ENCODE measurements at regions not wholly inside any gene's neighbourhood (a gene's known extent, or its start where the extent isn't known, plus 50 kb on each side); places are given as distances from the start of the nearest gene placed in this dataset.

- DNase-seq = no peak
Measured at GRCh38 chr9:99366621-99367020, 144.5 kb downstream of the SEC61B start.

GRCh38 chr9:99368341-99369326 is 146.6 kb downstream of the SEC61B start:
- no peak for DNase-seq

GRCh38 chr9:99369327-99369722 is 147.2 kb downstream of the SEC61B start:
- DNase-seq = no peak

GRCh38 chr9:99370376-99370775 is 148.3 kb downstream of the SEC61B start:
- DNase-seq = no peak

- no peak for DNase-seq
Measured at GRCh38 chr9:99371376-99371775, 149.3 kb downstream of the SEC61B start.

GRCh38 chr9:99373912-99374311 is 151.8 kb downstream of the SEC61B start:
- DNase-seq = no peak

GRCh38 chr9:99374793-99375192 is 152.7 kb downstream of the SEC61B start:
- DNase-seq = no peak

GRCh38 chr9:99375481-99375880 is 153.4 kb downstream of the SEC61B start:
- no peak for DNase-seq

GRCh38 chr9:99377790-99378775 is 156.0 kb downstream of the SEC61B start:
- no peak for DNase-seq

GRCh38 chr9:99383536-99383935 is 161.5 kb downstream of the SEC61B start:
- DNase-seq = no peak

- no peak for DNase-seq
Measured at GRCh38 chr9:99385215-99385614, 163.1 kb downstream of the SEC61B start.

GRCh38 chr9:99385814-99386279 is 163.8 kb downstream of the SEC61B start:
- DNase-seq = no peak

GRCh38 chr9:99387431-99387830 is 165.3 kb downstream of the SEC61B start:
- DNase-seq = no peak

GRCh38 chr9:99389087-99390033 is 167.3 kb downstream of the SEC61B start:
- DNase-seq = no peak

- no peak for DNase-seq
Measured at GRCh38 chr9:99391937-99392594, 170.0 kb downstream of the SEC61B start.

- no peak for DNase-seq
Measured at GRCh38 chr9:99392986-99393385, 170.9 kb downstream of the SEC61B start.

- no peak for DNase-seq
Measured at GRCh38 chr9:99393993-99394392, 171.9 kb downstream of the SEC61B start.

- DNase-seq = no peak
Measured at GRCh38 chr9:99398241-99398640, 176.2 kb downstream of the SEC61B start.

GRCh38 chr9:99399474-99399873 is 177.4 kb downstream of the SEC61B start:
- no peak for DNase-seq

- DNase-seq = no peak
Measured at GRCh38 chr9:99400184-99400731, 178.2 kb downstream of the SEC61B start.

Measured in activated CD8-positive, alpha-beta memory T cell treated with anti-CD3 and anti-CD28 coated beads for 24 hours (primary cell).